ENCODE measurements at regions not wholly inside any gene's neighbourhood (a gene's known extent, or its start where the extent isn't known, plus 50 kb on each side); places are given as distances from the start of the nearest gene placed in this dataset.

- H3K27ac Mint-ChIP-seq = no peak overlapping the region
- no peaks in the 10 kb centered on the region for H3K9me3 ChIP-seq (ENCODE audit: control insufficient read depth in 2 of 3, low read length in 3 of 3)
- H3K27me3 Mint-ChIP-seq = peaks cover 0 to 13% (median 5%) of the 10 kb centered on the region in 5 donors
- no peak overlapping the region for H3K27ac ChIP-seq (ENCODE audit: low read depth, low read length)
- ChIA-PET CTCF (no interaction called here), POLR2A (no interaction called here)
- no peaks in the 10 kb centered on the region for H3K36me3 ChIP-seq (ENCODE audit: control insufficient read depth in 2 of 3, insufficient read depth in 3 of 3, low read length in 3 of 3)
- ATAC-seq = no peak
- no peak overlapping the region for H3K4me3 ChIP-seq (ENCODE audit: low read length)
- H3K4me1 Mint-ChIP-seq = peaks cover 0 to 2% (median 0%) of the 10 kb centered on the region in 7 donors
- H3K9me3 Mint-ChIP-seq = peaks cover 0 to 4% (median 0%) of the 10 kb centered on the region in 11 donors
- intact Hi-C loops (cut with micrococcal nuclease) = no loop called here
- no peaks in the 10 kb centered on the region for H3K27me3 ChIP-seq (ENCODE audit: control insufficient read depth in 2 of 2, insufficient read depth in 2 of 2, low read length in 2 of 2)
- H3K4me3 Mint-ChIP-seq = no peak overlapping the region
- no peak for DNase-seq
- H3K4me1 ChIP-seq (ENCODE audit: control insufficient read depth in 2 of 2, insufficient read depth in 2 of 2, low read length in 2 of 2) = no peaks in the 10 kb centered on the region
- H3K36me3 Mint-ChIP-seq = no peaks in the 10 kb centered on the region
These were observed 442.2 kb downstream of the TCERG1L start for GRCh38 chr10:130869179-130869841.

- Mint-ChIP-seq H3K27ac (no peak overlapping the region), H3K4me1 (peaks cover 0 to 18% (median 7%) of the 10 kb centered on the region in 7 donors), H3K9me3 (peaks cover 0 to 4% (median 0%) of the 10 kb centered on the region in 11 donors), H3K27me3 (peaks cover 0 to 13% (median 6%) of the 10 kb centered on the region in 5 donors), H3K36me3 (peaks cover 0 to under 1% (median 0%) of the 10 kb centered on the region in 5 donors), H3K4me3 (no peak overlapping the region)
- Histone ChIP-seq H3K36me3 (ENCODE audit: control insufficient read depth in 2 of 3, insufficient read depth in 3 of 3, low read length in 3 of 3) (no peaks in the 10 kb centered on the region), H3K4me1 (ENCODE audit: control insufficient read depth in 2 of 2, insufficient read depth in 2 of 2, low read length in 2 of 2) (no peaks in the 10 kb centered on the region), H3K4me3 (ENCODE audit: low read length) (no peak overlapping the region), H3K9me3 (ENCODE audit: control insufficient read depth in 2 of 3, low read length in 3 of 3) (no peaks in the 10 kb centered on the region), H3K27ac (ENCODE audit: low read depth, low read length) (no peak overlapping the region), H3K27me3 (ENCODE audit: control insufficient read depth in 2 of 2, insufficient read depth in 2 of 2, low read length in 2 of 2) (no peaks in the 10 kb centered on the region)
- ATAC-seq = no peak
- no peak for DNase-seq
- CTCF ChIA-PET = no interaction called here
- intact Hi-C loops (cut with micrococcal nuclease) = no loop called here
- POLR2A ChIA-PET = no interaction called here
These were observed 440.1 kb downstream of the TCERG1L start for GRCh38 chr10:130871406-130871805.

- H3K27ac Mint-ChIP-seq = no peak overlapping the region
- intact Hi-C loops (cut with micrococcal nuclease) = no loop called here
- ChIA-PET CTCF (no interaction called here), POLR2A (no interaction called here)
- H3K27me3 ChIP-seq (ENCODE audit: control insufficient read depth in 2 of 2, insufficient read depth in 2 of 2, low read length in 2 of 2) = no peaks in the 10 kb centered on the region
- no peaks in the 10 kb centered on the region for H3K4me1 ChIP-seq (ENCODE audit: control insufficient read depth in 2 of 2, insufficient read depth in 2 of 2, low read length in 2 of 2)
- no peak overlapping the region for H3K4me3 ChIP-seq (ENCODE audit: low read length)
- no peaks in the 10 kb centered on the region for H3K36me3 ChIP-seq (ENCODE audit: control insufficient read depth in 2 of 3, insufficient read depth in 3 of 3, low read length in 3 of 3)
- H3K4me3 Mint-ChIP-seq = no peak overlapping the region
- H3K36me3 Mint-ChIP-seq = peaks cover 0 to 4% (median 0%) of the 10 kb centered on the region in 5 donors
- no peak for DNase-seq
- H3K9me3 Mint-ChIP-seq = peaks cover 0 to 6% (median 0%) of the 10 kb centered on the region in 11 donors
- no peak overlapping the region for H3K27ac ChIP-seq (ENCODE audit: low read depth, low read length)
- H3K9me3 ChIP-seq (ENCODE audit: control insufficient read depth in 2 of 3, low read length in 3 of 3) = no peaks in the 10 kb centered on the region
- H3K27me3 Mint-ChIP-seq = peaks cover 0 to 13% (median 6%) of the 10 kb centered on the region in 5 donors
- ATAC-seq = no peak
- peaks cover 0 to 27% (median 11%) of the 10 kb centered on the region in 7 donors for H3K4me1 Mint-ChIP-seq
These were observed 437.9 kb downstream of the TCERG1L start for GRCh38 chr10:130873636-130874035.

- Mint-ChIP-seq H3K27me3 (peaks cover 0 to 8% (median 5%) of the 10 kb centered on the region in 5 donors), H3K4me1 (peaks cover 0 to 27% (median 11%) of the 10 kb centered on the region in 7 donors), H3K4me3 (peak overlapping the region in 1 of 10 donors; percentile 8), H3K36me3 (peaks cover 0 to 4% (median 0%) of the 10 kb centered on the region in 5 donors), H3K27ac (no peak overlapping the region), H3K9me3 (peaks cover 0 to 6% (median 0%) of the 10 kb centered on the region in 11 donors)
- Histone ChIP-seq H3K4me1 (ENCODE audit: control insufficient read depth in 2 of 2, insufficient read depth in 2 of 2, low read length in 2 of 2) (no peaks in the 10 kb centered on the region), H3K27me3 (ENCODE audit: control insufficient read depth in 2 of 2, insufficient read depth in 2 of 2, low read length in 2 of 2) (no peaks in the 10 kb centered on the region), H3K9me3 (ENCODE audit: control insufficient read depth in 2 of 3, low read length in 3 of 3) (no peaks in the 10 kb centered on the region), H3K36me3 (ENCODE audit: control insufficient read depth in 2 of 3, insufficient read depth in 3 of 3, low read length in 3 of 3) (no peaks in the 10 kb centered on the region), H3K27ac (ENCODE audit: low read depth, low read length) (no peak overlapping the region), H3K4me3 (ENCODE audit: low read length) (no peak overlapping the region)
- POLR2A ChIA-PET = no interaction called here
- DNase-seq (no peak), ATAC-seq (no peak)
- intact Hi-C loops (cut with micrococcal nuclease) = no loop called here
- CTCF ChIA-PET = no interaction called here
These were observed 436.4 kb downstream of the TCERG1L start for GRCh38 chr10:130875116-130875515.

DNA sequence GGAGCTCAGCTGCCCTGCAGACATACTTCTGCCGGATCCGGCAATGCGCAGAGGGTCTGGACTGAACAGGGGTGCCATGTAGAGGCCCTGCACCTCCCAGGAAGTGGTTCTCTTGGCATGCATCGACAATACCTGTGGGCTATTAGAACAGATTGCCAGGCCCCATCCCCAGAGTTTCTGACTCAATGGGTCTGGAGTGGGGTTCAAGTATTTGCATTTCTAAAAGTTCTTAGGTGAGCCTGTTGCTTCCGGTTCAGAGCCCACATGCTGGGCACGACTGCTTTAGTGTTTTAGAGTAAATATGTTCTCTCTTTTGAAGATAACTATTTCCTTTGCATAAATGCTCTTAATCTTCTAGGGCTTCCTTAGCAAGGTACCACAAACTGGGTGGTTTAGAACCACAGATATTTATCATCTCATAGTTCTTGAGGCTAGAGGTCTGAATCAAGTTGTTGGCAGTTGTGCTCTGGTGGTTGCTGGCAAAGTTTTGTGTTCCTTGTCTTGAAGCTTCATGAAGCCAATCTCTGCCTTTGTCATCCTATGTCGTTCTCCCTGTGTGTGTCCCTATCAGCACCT is 435.5 kb downstream of the TCERG1L start:
- H3K9me3 Mint-ChIP-seq = peaks cover 0 to 4% (median 0%) of the 10 kb centered on the region in 11 donors
- peaks cover 0 to 27% (median 11%) of the 10 kb centered on the region in 7 donors for H3K4me1 Mint-ChIP-seq
- H3K4me3 ChIP-seq (ENCODE audit: low read length) = no peak overlapping the region
- H3K4me1 ChIP-seq (ENCODE audit: control insufficient read depth in 2 of 2, insufficient read depth in 2 of 2, low read length in 2 of 2) = no peaks in the 10 kb centered on the region
- H3K36me3 ChIP-seq (ENCODE audit: control insufficient read depth in 2 of 3, insufficient read depth in 3 of 3, low read length in 3 of 3) = no peaks in the 10 kb centered on the region
- H3K4me3 Mint-ChIP-seq = peak overlapping the region in 3 of 10 donors; percentile 3 to 63 (median 7)
- intact Hi-C loops (cut with micrococcal nuclease) = no loop called here
- ChIA-PET CTCF (no interaction called here), POLR2A (no interaction called here)
- no peaks in the 10 kb centered on the region for H3K27me3 ChIP-seq (ENCODE audit: control insufficient read depth in 2 of 2, insufficient read depth in 2 of 2, low read length in 2 of 2)
- peaks cover 0 to 6% (median 4%) of the 10 kb centered on the region in 5 donors for H3K27me3 Mint-ChIP-seq
- H3K9me3 ChIP-seq (ENCODE audit: control insufficient read depth in 2 of 3, low read length in 3 of 3) = no peaks in the 10 kb centered on the region
- no peak for DNase-seq
- no peak overlapping the region for H3K27ac ChIP-seq (ENCODE audit: low read depth, low read length)
- peaks cover 0 to 4% (median 0%) of the 10 kb centered on the region in 5 donors for H3K36me3 Mint-ChIP-seq
- ATAC-seq = no peak
- H3K27ac Mint-ChIP-seq = no peak overlapping the region

DNA sequence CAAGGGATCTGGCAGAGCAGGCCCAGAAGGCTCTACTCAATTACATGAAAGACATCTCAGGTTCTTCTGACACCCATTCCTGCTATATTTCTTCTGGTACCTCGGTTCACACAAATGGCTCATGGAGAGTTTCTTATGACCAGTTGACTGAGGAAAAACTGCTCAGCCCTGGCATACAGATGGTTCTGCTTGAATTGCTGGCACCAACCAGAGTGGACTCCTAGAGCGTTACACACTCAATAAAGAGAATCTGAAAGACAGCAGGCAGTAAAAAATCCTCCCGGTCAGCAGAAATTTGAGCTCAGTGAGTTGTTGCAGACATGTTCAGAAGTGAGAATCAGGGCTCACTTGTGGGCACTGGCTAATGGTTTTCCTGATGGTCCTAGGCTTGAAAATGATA is 434.4 kb downstream of the TCERG1L start:
- ATAC-seq (no peak), DNase-seq (no peak)
- no peaks in the 10 kb centered on the region for H3K27me3 ChIP-seq (ENCODE audit: control insufficient read depth in 2 of 2, insufficient read depth in 2 of 2, low read length in 2 of 2)
- H3K4me3 ChIP-seq (ENCODE audit: low read length) = no peak overlapping the region
- H3K36me3 ChIP-seq (ENCODE audit: control insufficient read depth in 2 of 3, insufficient read depth in 3 of 3, low read length in 3 of 3) = no peaks in the 10 kb centered on the region
- H3K27ac Mint-ChIP-seq = no peak overlapping the region
- H3K36me3 Mint-ChIP-seq = peaks cover 0 to 4% (median 0%) of the 10 kb centered on the region in 5 donors
- no peaks in the 10 kb centered on the region for H3K9me3 ChIP-seq (ENCODE audit: control insufficient read depth in 2 of 3, low read length in 3 of 3)
- H3K4me1 Mint-ChIP-seq = peaks cover 0 to 27% (median 11%) of the 10 kb centered on the region in 7 donors
- ChIA-PET POLR2A (no interaction called here), CTCF (no interaction called here)
- intact Hi-C loops (cut with micrococcal nuclease) = no loop called here
- peaks cover 0 to 4% (median 0%) of the 10 kb centered on the region in 11 donors for H3K9me3 Mint-ChIP-seq
- H3K4me1 ChIP-seq (ENCODE audit: control insufficient read depth in 2 of 2, insufficient read depth in 2 of 2, low read length in 2 of 2) = no peaks in the 10 kb centered on the region
- no peak overlapping the region for H3K4me3 Mint-ChIP-seq
- peaks cover 0 to 6% (median under 1%) of the 10 kb centered on the region in 5 donors for H3K27me3 Mint-ChIP-seq
- H3K27ac ChIP-seq (ENCODE audit: low read depth, low read length) = no peak overlapping the region

GRCh38 chr10:130878131-130878530 is 433.4 kb downstream of the TCERG1L start:
- CTCF ChIA-PET = no interaction called here
- ATAC-seq = no peak
- Mint-ChIP-seq H3K9me3 (peaks cover 0 to 4% (median 0%) of the 10 kb centered on the region in 11 donors), H3K36me3 (peaks cover 0 to 4% (median 0%) of the 10 kb centered on the region in 5 donors), H3K27ac (no peak overlapping the region), H3K27me3 (peaks cover 0 to 6% (median 0%) of the 10 kb centered on the region in 5 donors), H3K4me1 (peaks cover 0 to 27% (median 11%) of the 10 kb centered on the region in 7 donors), H3K4me3 (no peak overlapping the region)
- H3K27ac ChIP-seq (ENCODE audit: low read depth, low read length) = no peak overlapping the region
- H3K9me3 ChIP-seq (ENCODE audit: control insufficient read depth in 2 of 3, low read length in 3 of 3) = no peaks in the 10 kb centered on the region
- H3K36me3 ChIP-seq (ENCODE audit: control insufficient read depth in 2 of 3, insufficient read depth in 3 of 3, low read length in 3 of 3) = no peaks in the 10 kb centered on the region
- intact Hi-C loops (cut with micrococcal nuclease) = no loop called here
- no peaks in the 10 kb centered on the region for H3K4me1 ChIP-seq (ENCODE audit: control insufficient read depth in 2 of 2, insufficient read depth in 2 of 2, low read length in 2 of 2)
- POLR2A ChIA-PET = no interaction called here
- DNase-seq = no peak
- no peaks in the 10 kb centered on the region for H3K27me3 ChIP-seq (ENCODE audit: control insufficient read depth in 2 of 2, insufficient read depth in 2 of 2, low read length in 2 of 2)
- H3K4me3 ChIP-seq (ENCODE audit: low read length) = no peak overlapping the region
